VCaP (cell line): ENCODE measurements at regions not wholly inside any gene's neighbourhood (a gene's known extent, or its start where the extent isn't known, plus 50 kb on each side); places are given as distances from the start of the nearest gene placed in this dataset.

Source experiments
- H3K27ac ChIP-seq: fragments of 450-650 bp; 2 replicates; pipeline ENCODE4 v1.5.1; 2017
- CTCF ChIP-seq: fragments of 450-650 bp; conservative IDR thresholded peaks from 2 replicates; pipeline ENCODE4 v1.5.1; 2017; ENCODE audit warnings: mild to moderate bottlenecking, moderate library complexity

- H3K27ac ChIP-seq, result no peak overlapping the region
- TF ChIP-seq CTCF, result no peak
These were observed 1251.6 kb upstream of the AGA start for GRCh38 chr4:178693816-178694215.

- H3K27ac ChIP-seq, result no peak overlapping the region
- no peak for TF ChIP-seq CTCF
These were observed 1254.3 kb upstream of the AGA start for GRCh38 chr4:178696515-178696914.

- no peak overlapping the region for H3K27ac ChIP-seq
- TF ChIP-seq CTCF, result no peak
These were observed 1270.2 kb upstream of the AGA start for GRCh38 chr4:178712486-178712885.

GRCh38 chr4:178738026-178738425 is 1295.8 kb upstream of the AGA start:
- no peak for TF ChIP-seq CTCF
- H3K27ac ChIP-seq, result no peak overlapping the region

- H3K27ac ChIP-seq, result no peak overlapping the region
- TF ChIP-seq CTCF, result no peak
These were observed 1303.0 kb upstream of the AGA start for GRCh38 chr4:178745203-178745602.

- TF ChIP-seq CTCF, result no peak
- no peak overlapping the region for H3K27ac ChIP-seq
These were observed 1310.8 kb upstream of the AGA start for GRCh38 chr4:178752954-178753525.

GRCh38 chr4:178778496-178778895 is 1336.3 kb upstream of the AGA start:
- H3K27ac ChIP-seq, result no peak overlapping the region
- no peak for TF ChIP-seq CTCF
